Activated T-helper 1 cell treated with Interleukin-2 at 50 U/mL for 16 hours (primary cell): ENCODE measurements at regions not wholly inside any gene's neighbourhood (a gene's known extent, or its start where the extent isn't known, plus 50 kb on each side); places are given as distances from the start of the nearest gene placed in this dataset.

Source experiments
- DNase-seq: peaks from one replicate; pipeline ENCODE4 v3.0.0-alpha.2; 2020; ENCODE audit warnings: low read depth

- DNase-seq, result no peak
Observed at GRCh38 chr2:136178941-136179601, 61.1 kb upstream of the CXCR4 start.

GRCh38 chr2:136175868-136176267, 57.9 kb upstream of the CXCR4 start:
- no peak for DNase-seq

GRCh38 chr2:136175466-136175865, 57.5 kb upstream of the CXCR4 start:
- no peak for DNase-seq

- DNase-seq, result no peak
Observed at GRCh38 chr2:136173126-136173525, 55.2 kb upstream of the CXCR4 start.

GRCh38 chr2:136171223-136171622, 53.3 kb upstream of the CXCR4 start:
- no peak for DNase-seq

- no peak for DNase-seq
Observed at GRCh38 chr2:136168720-136169119, 50.8 kb upstream of the CXCR4 start.

GRCh38 chr2:136167721-136168475, 49.9 kb upstream of the CXCR4 start:
- no peak for DNase-seq
